Left ventricle myocardium inferior (tissue), 1 donor: ENCODE measurements at regions not wholly inside any gene's neighbourhood (a gene's known extent, or its start where the extent isn't known, plus 50 kb on each side); places are given as distances from the start of the nearest gene placed in this dataset.
A peak's percentile ranks its signal among the peaks of the same experiment; 100 is the strongest.

ENCODE experiments used
- DNase-seq: peaks from one replicate; pipeline ENCODE4 v3.0.0-alpha.2; 2020
- H3K27ac ChIP-seq: fragments of 200-600 bp; replicated peaks from 2 replicates; pipeline ENCODE4 v1.8.0; 2021
- H3K27me3 ChIP-seq: fragments of 200-600 bp; 2 replicates; pipeline ENCODE4 v1.8.0; 2021; ENCODE audit warnings: low read depth
- H3K36me3 ChIP-seq: fragments of 200-600 bp; 2 replicates; pipeline ENCODE4 v1.8.0; 2021
- H3K4me1 ChIP-seq: fragments of 200-600 bp; 2 replicates; pipeline ENCODE4 v1.8.0; 2021
- H3K4me3 ChIP-seq: fragments of 200-600 bp; 2 replicates; pipeline ENCODE4 v1.8.0; 2021; ENCODE audit warnings: mild to moderate bottlenecking, moderate library complexity
- H3K9me3 ChIP-seq: fragments of 200-600 bp; replicated peaks from 2 replicates; pipeline ENCODE4 v1.8.0; 2021
- intact Hi-C: fragments of 100-400 bp; cut with micrococcal nuclease; formaldehyde crosslinking; loops from one replicate; pipeline ENCODE4 v1.11.0; 2022
- TF ChIP-seq, protein P1 (sequence below): fragments of 200-600 bp; IDR thresholded peaks from 2 replicates; pipeline ENCODE4 v1.8.0; 2021; ENCODE audit warnings: antibody characterized with exemption, mild to moderate bottlenecking, borderline replicate concordance
- donor health status: DM: no; HTN: yes; CAD: no; lungs with severe emphysema.

DNA sequence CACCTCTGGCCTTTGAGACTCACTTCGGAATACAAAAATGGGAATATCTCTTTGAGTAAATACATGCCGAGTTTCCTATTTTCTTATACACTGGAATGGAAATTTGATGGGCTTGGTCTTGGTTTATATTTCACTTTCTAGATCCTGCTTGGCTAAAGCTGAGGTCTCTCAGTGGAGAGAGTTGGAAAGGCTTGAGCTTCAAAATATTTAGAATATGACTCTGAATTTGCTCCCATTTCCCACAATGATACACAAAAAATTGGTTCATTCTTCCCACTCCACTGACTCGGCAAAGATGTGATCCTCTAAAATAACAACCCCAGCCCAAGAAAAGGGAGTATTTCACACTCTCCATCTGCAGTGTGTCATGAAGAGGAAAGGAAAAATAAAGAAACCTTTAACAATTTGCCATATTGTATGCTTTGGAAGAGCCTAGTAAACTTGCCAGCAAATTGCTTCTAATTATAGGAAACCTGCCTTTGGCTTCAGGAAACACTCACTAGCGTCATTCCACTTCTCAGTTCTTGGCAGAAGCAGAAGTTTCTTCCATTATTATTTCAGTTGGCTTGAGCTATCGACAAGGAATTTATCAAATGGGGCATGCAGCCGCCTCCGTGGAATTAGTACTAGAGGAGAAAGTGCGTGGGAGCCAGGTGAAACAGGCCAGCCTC is 302.9 kb downstream of the NSG2 start:
- Histone ChIP-seq H3K4me1 (peaks cover 9% of the 10 kb centered on the region), H3K27me3 (peaks cover 9% of the 10 kb centered on the region), H3K4me3 (no peak overlapping the region), H3K27ac (peak overlapping the region; percentile 41), H3K36me3 (no peaks in the 10 kb centered on the region), H3K9me3 (peaks cover 4% of the 10 kb centered on the region)
- TF ChIP-seq, protein P1, sequence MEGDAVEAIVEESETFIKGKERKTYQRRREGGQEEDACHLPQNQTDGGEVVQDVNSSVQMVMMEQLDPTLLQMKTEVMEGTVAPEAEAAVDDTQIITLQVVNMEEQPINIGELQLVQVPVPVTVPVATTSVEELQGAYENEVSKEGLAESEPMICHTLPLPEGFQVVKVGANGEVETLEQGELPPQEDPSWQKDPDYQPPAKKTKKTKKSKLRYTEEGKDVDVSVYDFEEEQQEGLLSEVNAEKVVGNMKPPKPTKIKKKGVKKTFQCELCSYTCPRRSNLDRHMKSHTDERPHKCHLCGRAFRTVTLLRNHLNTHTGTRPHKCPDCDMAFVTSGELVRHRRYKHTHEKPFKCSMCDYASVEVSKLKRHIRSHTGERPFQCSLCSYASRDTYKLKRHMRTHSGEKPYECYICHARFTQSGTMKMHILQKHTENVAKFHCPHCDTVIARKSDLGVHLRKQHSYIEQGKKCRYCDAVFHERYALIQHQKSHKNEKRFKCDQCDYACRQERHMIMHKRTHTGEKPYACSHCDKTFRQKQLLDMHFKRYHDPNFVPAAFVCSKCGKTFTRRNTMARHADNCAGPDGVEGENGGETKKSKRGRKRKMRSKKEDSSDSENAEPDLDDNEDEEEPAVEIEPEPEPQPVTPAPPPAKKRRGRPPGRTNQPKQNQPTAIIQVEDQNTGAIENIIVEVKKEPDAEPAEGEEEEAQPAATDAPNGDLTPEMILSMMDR: no peak
- no peak for DNase-seq
- intact Hi-C loops: no loop called here

DNA sequence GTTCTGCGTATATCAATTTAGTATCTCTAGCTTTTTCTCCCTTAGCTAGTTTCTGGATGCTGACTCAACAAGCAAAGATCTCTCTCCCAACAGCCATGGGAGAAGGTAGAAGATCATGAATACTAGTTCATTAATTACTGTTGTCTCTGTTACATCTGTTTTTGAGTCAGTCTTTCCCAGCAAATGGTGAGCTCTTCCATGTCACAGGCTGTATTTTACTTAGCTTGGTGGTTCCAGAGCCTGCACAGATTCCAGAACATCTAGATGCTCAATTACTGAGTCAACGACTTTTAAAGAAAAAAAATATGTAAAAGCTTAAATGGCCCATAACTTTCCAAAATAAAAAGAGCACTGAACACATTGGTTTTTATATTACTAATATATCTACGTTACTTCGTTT is 307.2 kb downstream of the NSG2 start:
- TF ChIP-seq, protein P1: no peak
- Histone ChIP-seq H3K27me3 (peaks cover 9% of the 10 kb centered on the region), H3K4me3 (no peak overlapping the region), H3K4me1 (peaks cover 9% of the 10 kb centered on the region), H3K9me3 (no peaks in the 10 kb centered on the region), H3K27ac (no peak overlapping the region), H3K36me3 (no peaks in the 10 kb centered on the region)
- intact Hi-C loops: no loop called here
- no peak for DNase-seq

DNA sequence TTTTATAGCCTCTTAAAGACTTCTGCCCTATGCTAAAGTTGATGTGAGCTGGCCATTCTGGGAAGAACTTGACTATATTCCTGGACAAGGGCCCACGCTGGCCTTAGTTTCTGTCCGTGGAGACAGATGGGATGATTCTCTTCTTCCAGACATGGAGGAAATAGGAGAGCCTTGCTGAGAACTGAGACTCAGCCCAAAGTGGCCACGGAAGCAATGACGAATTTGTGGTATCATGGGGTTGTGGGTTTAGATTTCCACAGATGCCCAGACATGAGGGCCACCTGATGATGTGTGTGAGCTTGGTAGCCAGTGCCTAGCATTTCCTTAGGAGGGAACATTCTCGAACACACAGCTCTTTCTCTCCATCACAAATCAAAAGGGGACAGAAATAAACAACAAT is 309.1 kb downstream of the NSG2 start:
- H3K27me3 ChIP-seq: peaks cover 9% of the 10 kb centered on the region
- H3K4me3 ChIP-seq: no peak overlapping the region
- no peak for DNase-seq
- no peaks in the 10 kb centered on the region for H3K9me3 ChIP-seq
- no peak overlapping the region for H3K27ac ChIP-seq
- H3K4me1 ChIP-seq: no peaks in the 10 kb centered on the region
- no peaks in the 10 kb centered on the region for H3K36me3 ChIP-seq
- intact Hi-C loops: no loop called here
- TF ChIP-seq, protein P1: no peak

DNA sequence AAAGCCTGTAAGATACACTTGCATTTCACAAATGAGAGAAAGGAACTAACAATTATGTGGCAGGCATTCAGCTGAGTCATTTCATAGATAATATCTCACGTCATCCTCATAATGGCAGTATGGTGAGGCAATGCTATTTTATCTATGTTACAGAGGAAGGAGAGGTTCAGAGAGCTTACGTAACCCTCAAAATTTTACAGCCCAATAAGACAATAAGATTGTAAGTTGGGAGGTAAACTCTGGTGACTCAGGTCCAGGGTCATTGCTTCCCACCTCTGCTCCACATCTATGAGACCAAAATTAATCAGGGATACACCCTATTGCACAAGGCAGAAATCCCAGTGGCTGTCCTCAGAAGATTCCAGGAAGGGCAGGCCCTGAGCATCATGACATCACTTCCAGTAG is 309.7 kb downstream of the NSG2 start:
- H3K27ac ChIP-seq: peak overlapping the region; percentile 22
- peaks cover 9% of the 10 kb centered on the region for H3K27me3 ChIP-seq
- intact Hi-C loops: no loop called here
- no peak for DNase-seq
- TF ChIP-seq, protein P1: no peak
- no peaks in the 10 kb centered on the region for H3K36me3 ChIP-seq
- H3K9me3 ChIP-seq: no peaks in the 10 kb centered on the region
- no peaks in the 10 kb centered on the region for H3K4me1 ChIP-seq
- H3K4me3 ChIP-seq: no peak overlapping the region

DNA sequence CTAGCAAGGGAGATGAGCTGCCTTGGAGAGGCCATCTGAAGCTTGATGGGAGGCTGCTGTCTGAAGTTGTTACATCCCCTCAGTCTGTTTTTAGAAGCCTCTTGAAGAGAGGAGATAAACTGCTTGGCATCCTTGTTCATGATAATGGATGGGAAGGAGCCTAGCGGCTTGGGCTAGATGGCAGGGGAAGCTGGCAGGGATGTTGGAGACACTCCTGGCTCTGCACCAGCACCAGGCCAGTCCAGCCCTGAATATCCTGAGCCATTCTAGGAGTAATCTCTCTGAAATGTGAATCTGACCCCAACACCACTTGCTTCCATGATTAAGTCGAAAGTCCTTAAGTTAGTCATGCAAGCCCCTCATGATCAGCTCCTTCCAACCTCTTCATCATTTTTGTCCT is 310.5 kb downstream of the NSG2 start:
- intact Hi-C loops: no loop called here
- TF ChIP-seq, protein P1: no peak
- no peaks in the 10 kb centered on the region for H3K36me3 ChIP-seq
- H3K4me1 ChIP-seq: no peaks in the 10 kb centered on the region
- no peak overlapping the region for H3K4me3 ChIP-seq
- H3K27me3 ChIP-seq: peaks cover 7% of the 10 kb centered on the region
- no peak for DNase-seq
- H3K9me3 ChIP-seq: no peaks in the 10 kb centered on the region
- peak overlapping the region; percentile 22 for H3K27ac ChIP-seq
